ENCODE measurements at regions not wholly inside any gene's neighbourhood (a gene's known extent, or its start where the extent isn't known, plus 50 kb on each side); places are given as distances from the start of the nearest gene placed in this dataset.
"Not testable (repeated sequence)": the region's sequence is repeated elsewhere in the genome, so short reads cannot be mapped to it uniquely, and the experiment has no call there.

GRCh38 chr21:9746311-9746710 lies 775.1 kb upstream of the TPTE start:
- not testable (repeated sequence) for DNase-seq

DNA sequence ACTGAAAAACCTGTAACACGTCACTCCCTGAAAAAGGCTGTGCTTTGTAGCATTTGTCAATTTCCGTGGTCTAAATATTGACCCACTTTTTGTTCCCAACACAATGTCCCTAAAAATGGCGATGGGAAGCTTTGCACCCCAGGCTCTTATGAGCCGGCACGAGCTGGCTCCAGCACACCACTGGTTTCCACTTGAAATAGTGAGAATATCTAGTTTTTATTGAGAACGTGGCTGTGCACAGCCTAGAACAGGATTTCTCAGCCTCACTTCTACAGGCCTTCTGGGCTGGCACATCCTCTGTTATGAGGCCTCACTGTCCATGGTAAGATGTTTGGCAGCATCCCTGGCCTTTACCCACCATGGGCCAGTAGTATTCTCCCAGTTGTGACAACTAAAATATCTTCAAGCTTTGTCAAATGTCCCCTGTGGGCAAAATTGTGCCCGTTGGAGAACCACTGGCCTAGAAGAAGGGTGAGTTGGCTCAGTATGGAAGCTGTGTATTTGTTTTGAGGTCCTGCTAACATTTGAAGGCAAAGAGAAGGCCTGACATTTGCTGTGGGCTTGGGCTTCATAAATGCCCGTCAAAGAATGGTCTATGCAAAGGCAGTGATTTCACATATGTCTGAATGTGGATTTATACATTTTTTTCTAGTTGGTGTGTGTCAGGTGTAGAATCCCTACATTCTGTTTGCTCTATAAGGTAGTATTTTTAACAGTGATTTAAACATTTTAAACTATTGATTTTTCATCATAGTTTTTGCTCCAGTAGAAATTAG lies 774.4 kb upstream of the TPTE start:
- DNase-seq, result not testable (repeated sequence)

GRCh38 chr21:9747870-9748269 lies 773.5 kb upstream of the TPTE start:
- not testable (repeated sequence) for DNase-seq

- not testable (repeated sequence) for DNase-seq
Observed at GRCh38 chr21:9748451-9748850, 772.9 kb upstream of the TPTE start.

- not testable (repeated sequence) for DNase-seq
Observed at GRCh38 chr21:9749741-9750230, 771.6 kb upstream of the TPTE start.

- DNase-seq, result no peak
Observed at GRCh38 chr21:9750341-9751086, 770.9 kb upstream of the TPTE start.

DNA sequence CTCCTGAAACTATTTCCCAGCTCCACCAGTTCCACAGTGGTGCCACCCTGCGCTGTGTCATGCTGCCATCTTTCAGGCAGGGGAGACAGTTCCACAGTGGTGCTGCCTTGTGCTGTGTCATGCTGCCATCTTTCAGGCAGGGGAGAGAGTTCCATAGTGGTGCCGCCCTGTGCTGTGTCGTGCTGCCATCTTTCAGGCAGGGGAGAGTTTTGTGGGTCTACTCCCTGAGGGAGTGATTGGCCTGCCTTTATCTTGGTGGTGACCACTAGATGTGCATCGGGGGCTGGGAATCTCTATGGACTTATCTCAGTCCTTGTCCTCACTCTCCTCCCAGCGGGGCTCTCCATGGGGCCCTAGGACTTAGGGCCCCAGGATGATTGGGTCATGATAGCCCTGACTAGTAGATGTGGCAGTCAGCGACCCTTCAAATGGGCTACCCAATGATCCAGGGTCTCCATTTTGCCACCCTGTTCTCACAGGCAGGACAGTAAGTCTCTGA lies 770.2 kb upstream of the TPTE start:
- DNase-seq, result not testable (repeated sequence)

DNA sequence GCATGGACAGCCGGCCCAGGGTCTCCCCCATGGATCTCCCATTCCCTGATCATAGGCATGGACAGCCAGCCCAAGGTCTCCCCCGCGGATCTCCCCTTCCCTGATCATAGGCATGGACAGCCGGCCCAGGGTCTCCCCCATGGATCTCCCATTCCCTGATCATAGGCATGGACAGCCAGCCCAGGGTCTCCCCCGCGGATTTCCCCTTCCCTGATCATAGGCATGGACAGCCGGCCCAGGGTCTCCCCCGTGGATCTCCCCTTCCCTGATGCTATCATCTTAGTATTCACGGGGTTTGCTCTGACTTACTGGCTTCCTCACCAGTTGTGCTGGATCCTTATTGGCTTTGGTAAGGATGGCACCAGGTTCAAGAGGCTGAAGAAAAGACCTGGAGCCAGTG lies 769.4 kb upstream of the TPTE start:
- not testable (repeated sequence) for DNase-seq

DNA sequence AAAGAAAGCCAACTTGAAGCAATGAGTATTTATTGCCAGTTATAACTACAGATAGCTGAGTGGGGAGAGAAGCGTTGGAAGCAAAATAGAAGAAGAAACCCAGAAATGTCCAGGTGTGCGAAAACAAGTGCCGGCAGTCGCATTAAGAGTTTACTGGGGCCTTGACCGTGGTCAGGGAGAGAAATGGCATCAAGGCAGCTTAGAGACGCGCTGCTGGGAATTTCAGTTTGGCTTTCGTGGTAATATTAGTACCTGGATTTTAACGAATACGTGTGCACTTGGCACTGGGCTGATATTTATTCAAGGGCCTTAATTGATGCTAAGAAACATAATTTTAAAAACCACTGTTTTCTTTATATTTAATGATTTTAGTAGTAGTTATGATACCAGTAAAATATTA lies 767.9 kb upstream of the TPTE start:
- DNase-seq, result not testable (repeated sequence)

DNA sequence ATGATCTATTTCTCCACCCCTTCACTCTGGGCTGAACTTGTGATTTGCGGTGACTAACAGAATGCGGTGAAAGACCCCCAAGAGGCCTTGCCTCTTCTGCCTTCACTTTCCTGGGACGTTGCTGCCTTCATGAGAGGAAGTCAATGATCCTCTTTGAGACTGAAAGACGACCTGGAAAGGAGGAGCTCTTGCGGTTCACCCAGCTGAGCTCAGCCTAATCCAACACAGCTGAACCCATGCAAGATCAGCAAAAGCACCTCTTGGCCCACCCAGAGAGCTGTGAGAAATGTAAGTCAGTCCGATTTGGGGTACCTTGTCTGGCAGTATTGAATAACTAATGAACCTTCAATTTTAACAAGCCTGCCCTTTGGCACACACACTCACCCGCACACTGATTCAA lies 767.4 kb upstream of the TPTE start:
- no peak for DNase-seq

DNA sequence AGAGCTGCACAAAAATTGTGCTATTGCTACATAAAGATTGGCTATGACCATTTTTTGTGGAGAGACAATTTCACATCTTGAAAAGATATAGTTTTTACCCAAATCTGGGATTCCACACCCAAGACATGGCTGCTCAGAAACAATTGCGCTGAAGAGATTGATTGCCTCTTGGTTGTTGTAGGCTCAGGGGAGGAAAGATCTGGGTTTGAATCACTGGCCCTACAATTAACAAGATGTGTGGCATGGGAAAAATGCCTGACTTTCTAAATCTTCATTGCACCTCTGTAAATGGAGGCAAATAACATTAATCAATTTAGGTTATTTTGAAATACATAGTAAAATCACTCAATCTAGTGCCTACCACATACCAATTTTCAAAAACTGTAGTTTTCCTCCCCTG lies 766.9 kb upstream of the TPTE start:
- not testable (repeated sequence) for DNase-seq

DNA sequence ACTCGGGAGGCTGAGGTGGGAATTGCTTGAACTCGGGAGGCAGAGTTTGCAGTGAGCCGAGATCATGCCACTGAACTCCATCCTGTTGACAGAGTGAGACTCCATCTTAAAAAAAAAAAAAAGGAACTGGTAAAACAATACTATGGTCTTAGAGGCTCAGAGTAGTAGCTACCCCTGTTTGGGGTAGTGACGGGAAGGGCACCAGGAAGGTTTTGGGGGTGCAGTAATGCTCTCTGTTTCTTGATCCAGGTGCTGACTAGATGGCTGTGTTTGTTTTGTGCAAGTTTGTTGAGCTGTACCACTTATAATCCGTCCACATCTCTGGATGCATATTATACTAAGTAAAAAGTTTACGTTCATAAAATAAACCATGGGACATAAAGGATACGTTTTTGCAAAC lies 765.8 kb upstream of the TPTE start:
- no peak for DNase-seq

DNA sequence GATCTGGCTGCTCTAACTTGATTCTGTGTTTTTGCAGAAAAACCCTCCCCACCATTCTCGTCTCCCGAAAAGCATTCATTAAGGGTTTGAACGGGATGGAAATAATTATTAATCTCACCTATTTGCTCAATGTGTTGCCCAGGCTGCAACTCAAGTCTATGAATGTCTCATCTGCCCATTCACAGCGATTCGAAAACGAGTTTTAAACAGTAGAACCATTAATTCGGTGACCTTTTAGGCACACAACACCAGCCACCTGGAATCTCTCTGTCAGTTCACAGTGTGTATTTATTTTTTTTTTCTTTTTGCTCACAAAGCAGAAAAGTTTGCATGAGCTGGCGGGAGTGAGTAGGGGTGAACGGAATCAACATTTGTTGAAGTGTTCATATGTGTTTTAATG lies 764.7 kb upstream of the TPTE start:
- DNase-seq, result no peak

DNA sequence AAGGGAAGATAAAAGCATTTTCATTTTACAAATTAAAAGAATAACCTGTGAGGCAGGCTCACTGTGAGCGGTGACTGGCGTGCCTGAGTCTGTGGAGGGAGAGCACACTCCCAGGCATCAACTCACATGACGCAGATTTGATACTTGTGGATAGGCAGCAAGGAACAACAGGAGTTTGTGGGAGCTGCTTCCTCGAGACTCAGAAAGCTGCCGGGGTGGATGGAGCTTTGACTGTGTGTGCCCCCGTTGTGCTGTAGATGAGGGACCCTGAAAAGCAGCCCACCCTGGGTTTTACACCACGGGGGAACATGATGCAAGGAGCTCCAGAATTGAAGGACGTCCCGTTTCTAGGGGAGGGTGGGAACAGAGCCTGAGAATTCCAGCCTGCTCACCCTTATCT lies 764.3 kb upstream of the TPTE start:
- not testable (repeated sequence) for DNase-seq

DNA sequence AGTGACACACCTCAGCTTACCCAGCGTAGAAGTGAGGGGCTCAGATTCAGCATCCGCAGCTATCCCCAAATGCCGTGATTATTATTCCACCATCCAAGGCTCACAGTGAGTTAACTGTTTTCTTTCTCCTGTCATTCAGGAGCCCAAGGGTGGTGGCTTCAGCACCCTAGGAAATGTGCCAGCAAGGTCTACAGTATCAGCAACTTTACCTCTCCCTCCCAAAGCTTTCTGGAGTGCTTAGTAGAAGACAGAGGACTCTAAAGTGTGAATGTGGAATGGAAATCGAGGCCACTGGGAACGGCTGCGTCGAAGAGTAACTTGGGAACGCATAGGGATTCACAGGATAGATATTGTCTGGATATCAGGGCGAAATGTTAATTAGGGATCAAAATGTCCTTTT lies 763.8 kb upstream of the TPTE start:
- DNase-seq, result not testable (repeated sequence)

DNA sequence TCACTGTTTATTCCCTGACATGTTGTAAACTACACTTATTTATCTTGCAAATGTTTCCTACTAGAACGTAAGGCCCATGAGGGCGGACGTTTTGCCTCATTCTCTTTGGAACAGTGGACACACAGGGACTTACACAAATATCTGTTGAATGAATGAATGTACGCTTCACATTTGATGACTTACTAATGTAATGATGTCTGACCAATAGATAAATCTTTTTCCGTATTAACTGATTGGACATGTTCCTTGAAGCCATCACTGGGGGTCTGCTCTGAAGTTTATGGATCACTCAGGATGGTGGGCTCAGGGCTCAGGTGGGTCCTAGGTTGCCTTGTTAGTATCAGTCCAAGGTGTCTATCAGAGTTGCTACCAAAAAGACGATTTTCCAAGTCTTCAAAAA lies 763.2 kb upstream of the TPTE start:
- DNase-seq, result no peak

- no peak for DNase-seq
Observed at GRCh38 chr21:9758888-9759287, 762.5 kb upstream of the TPTE start.

GRCh38 chr21:9759972-9760371 lies 761.4 kb upstream of the TPTE start:
- DNase-seq, result no peak

DNA sequence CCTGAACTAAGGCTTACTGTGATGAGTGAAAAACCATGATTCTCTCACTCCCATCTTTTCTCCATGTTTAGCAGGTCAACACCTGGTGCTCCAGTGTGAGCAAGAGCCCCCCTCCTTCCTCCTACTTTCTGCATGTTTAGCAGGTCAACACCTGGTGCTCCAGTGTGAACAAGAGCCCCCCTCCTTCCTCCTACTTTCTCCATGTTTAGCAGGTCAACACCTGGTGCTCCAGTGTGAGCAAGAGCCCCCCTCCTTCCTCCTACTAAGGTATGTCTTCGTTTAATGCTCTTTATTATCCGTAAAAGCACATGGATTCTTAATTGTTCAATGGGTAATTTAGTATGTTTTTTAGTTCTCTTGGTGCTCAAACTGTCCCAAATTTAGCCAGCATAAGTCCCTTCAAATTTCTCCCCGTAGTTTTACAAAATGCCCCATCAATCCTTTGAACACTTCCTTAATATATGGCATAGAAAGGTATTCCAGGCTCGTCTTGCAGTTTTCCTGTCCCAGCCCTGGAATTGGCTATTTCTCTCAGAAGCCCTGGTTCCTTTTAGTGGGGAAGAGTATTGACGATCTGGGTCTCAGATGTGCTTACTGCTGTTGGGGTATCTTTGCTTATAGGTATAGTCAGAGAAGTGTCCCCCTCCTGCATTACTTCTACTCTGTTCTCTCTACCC lies 760.8 kb upstream of the TPTE start:
- DNase-seq, result no peak

DNA sequence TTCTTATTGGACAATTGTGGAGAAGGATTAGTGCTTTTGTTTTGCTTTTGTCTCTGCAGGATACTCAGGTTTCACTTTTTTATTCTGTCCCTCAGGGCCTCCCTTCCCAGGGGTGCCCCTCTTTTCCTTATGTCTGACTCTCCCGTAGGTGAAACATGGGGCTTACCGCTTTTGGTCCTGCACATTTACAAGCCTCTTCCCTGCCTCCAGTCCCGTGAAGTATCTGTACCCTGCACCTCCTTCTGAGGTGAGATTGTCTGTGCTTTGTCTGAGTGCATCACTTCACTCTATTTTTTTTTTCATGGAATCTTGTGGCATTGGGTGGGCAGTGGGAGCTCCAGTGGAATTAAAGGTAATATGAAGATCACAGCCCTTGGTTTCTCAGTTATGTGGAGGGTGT lies 758.1 kb upstream of the TPTE start:
- DNase-seq, result no peak

DNA sequence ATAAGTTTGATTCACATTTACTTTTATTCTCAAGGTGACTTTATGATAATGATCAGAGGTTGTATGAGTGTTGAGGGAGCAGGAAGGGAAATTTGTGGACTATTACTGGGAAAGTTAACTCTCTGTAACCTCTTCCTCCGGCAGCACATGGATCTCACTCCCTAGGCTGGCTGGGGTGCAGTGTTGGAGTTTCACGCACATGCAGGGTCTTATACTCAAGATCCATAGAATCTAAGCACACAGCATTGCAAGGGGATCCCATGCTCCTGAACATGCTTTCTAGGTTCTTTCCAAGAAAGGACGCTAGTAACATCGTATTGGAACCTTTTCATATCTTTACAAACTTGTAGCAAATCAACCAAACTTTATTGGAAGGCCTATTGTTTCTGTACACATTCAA lies 757.6 kb upstream of the TPTE start:
- no peak for DNase-seq

GRCh38 chr21:9764294-9764693 lies 757.1 kb upstream of the TPTE start:
- not testable (repeated sequence) for DNase-seq

DNA sequence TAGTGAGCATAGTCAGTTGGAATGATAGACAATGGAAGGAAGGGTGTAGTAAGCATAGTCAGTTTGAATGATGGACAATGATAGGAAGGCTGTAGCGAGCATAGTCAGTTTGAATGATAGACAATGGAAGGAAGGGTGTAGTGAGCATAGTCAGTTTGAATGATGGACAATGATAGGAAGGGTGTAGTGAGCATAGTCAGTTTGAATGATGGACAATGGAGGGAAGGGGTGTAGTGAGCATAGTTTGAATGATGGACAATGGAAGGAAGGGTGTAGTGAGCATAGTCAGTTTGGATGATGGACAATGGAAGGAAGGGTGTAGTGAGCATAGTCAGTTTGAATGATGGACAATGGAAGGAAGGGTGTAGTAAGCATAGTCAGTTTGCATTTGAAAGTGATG lies 755.8 kb upstream of the TPTE start:
- DNase-seq, result not testable (repeated sequence)

Measured in tongue (tissue), 1 donor.